Caco-2 (cell line): ENCODE measurements at regions not wholly inside any gene's neighbourhood (a gene's known extent, or its start where the extent isn't known, plus 50 kb on each side); places are given as distances from the start of the nearest gene placed in this dataset.

Experiments used
- BruUV-seq: library from RNA; stranded (reverse); fragments of 400-500 nt; replicated peaks from 2 replicates; lab custom pipeline; 2021; lab: Mats Ljungman, UMichigan
- CTCF ChIA-PET: fragments of 300-600 bp; sonication (Branson Sonifier 250); formaldehyde crosslinking; loops from one replicate; lab custom pipeline; 2022; ENCODE audit warnings: antibody characterized with exemption; lab: Charles Lee
- POLR2A ChIA-PET: fragments of 300-600 bp; sonication (Branson Sonifier 250); formaldehyde crosslinking; loops from one replicate; lab custom pipeline; 2022; ENCODE audit warnings: antibody characterized with exemption; lab: Charles Lee
- DNase-seq, 2 experiments: peaks; one replicate each; pipeline versions ENCODE4 v3.0.0 to v3.0.0-alpha.2; 2020 to 2022
- H3K27me3 ChIP-seq: replicated peaks from 2 replicates; pipeline ENCODE4 v1.6.0; 2011; ENCODE audit warnings: low read length; ENCODE audit not compliant: control insufficient read depth, insufficient read depth
- H3K36me3 ChIP-seq: 2 replicates; pipeline ENCODE4 v1.5.1; 2011; ENCODE audit warnings: low read length; ENCODE audit not compliant: control insufficient read depth, insufficient read depth
- H3K4me1 ChIP-seq: fragments of 250-450 bp; sonication (Bioruptor Pico); 2 replicates; pipeline ENCODE4 v1.5.1; 2020; ENCODE audit warnings: mild to moderate bottlenecking
- H3K4me3 ChIP-seq: 2 replicates; pipeline ENCODE4 v1.5.1; 2011; ENCODE audit warnings: low read depth, mild to moderate bottlenecking, control low read depth, low read length
- H3K9me3 ChIP-seq: fragments of 250-450 bp; sonication (Bioruptor Pico); 2 replicates; pipeline ENCODE4 v1.5.1; 2020; ENCODE audit warnings: mild to moderate bottlenecking, moderate library complexity
- H3K27ac Mint-ChIP-seq: one replicate; pipeline ENCODE4 v1.8.0; 2022; ENCODE audit warnings: mixed read lengths; ENCODE audit not compliant: unreplicated experiment
- H3K27me3 Mint-ChIP-seq: one replicate; pipeline ENCODE4 v1.8.0; 2022; ENCODE audit warnings: mixed read lengths; ENCODE audit not compliant: insufficient read depth, unreplicated experiment
- H3K36me3 Mint-ChIP-seq: one replicate; pipeline ENCODE4 v1.8.0; 2022; ENCODE audit warnings: mild to moderate bottlenecking, mixed read lengths; ENCODE audit not compliant: insufficient read depth, unreplicated experiment
- H3K4me1 Mint-ChIP-seq: one replicate; pipeline ENCODE4 v1.8.0; 2022; ENCODE audit warnings: low read depth, mixed read lengths; ENCODE audit not compliant: unreplicated experiment
- H3K4me3 Mint-ChIP-seq: one replicate; pipeline ENCODE4 v1.8.0; 2022; ENCODE audit warnings: mild to moderate bottlenecking, moderate library complexity, mixed read lengths; ENCODE audit not compliant: unreplicated experiment
- H3K9me3 Mint-ChIP-seq: one replicate; pipeline ENCODE4 v1.8.0; 2022; ENCODE audit warnings: mixed read lengths; ENCODE audit not compliant: unreplicated experiment
- CTCF ChIP-seq, 2 experiments: fragments of 200-600 bp in 1 of 2; IDR thresholded peaks; 1 replicate in 1 of 2; 2 replicates in 1 of 2; pipeline versions ENCODE4 v1.5.1 to v1.8.0; 2011 to 2022; ENCODE audit warnings: antibody characterized with exemption in 1 of 2, control low read depth in 1 of 2, inconsistent platforms in 1 of 2, low read depth in 1 of 2, low read length in 1 of 2, mild to moderate bottlenecking in 1 of 2, moderate library complexity in 1 of 2; ENCODE audit not compliant: insufficient read depth in 1 of 2, severe bottlenecking in 1 of 2, unreplicated experiment in 1 of 2
- intact Hi-C: fragments of 100-400 bp; cut with micrococcal nuclease; formaldehyde crosslinking; loops from one replicate; pipeline ENCODE4 v1.10.0; 2022; ENCODE audit not compliant: unreplicated experiment

- no peaks in the 10 kb centered on the region for H3K36me3 Mint-ChIP-seq
- H3K36me3 ChIP-seq, result no peaks in the 10 kb centered on the region
- H3K4me3 Mint-ChIP-seq, result no peak overlapping the region
- H3K9me3 Mint-ChIP-seq, result no peaks in the 10 kb centered on the region
- H3K4me3 ChIP-seq, result no peak overlapping the region
- H3K27ac Mint-ChIP-seq, result no peak overlapping the region
- H3K4me1 ChIP-seq, result no peaks in the 10 kb centered on the region
- H3K4me1 Mint-ChIP-seq, result no peaks in the 10 kb centered on the region
- peaks cover 2% of the 10 kb centered on the region for H3K27me3 Mint-ChIP-seq
- no peak for TF ChIP-seq CTCF (IDR thresholded peaks at IDR 0.05; ENCODE audit: insufficient read depth in 1 of 2, low read depth in 1 of 2, low read length in 1 of 2, severe bottlenecking in 1 of 2, unreplicated experiment in 1 of 2)
- no peaks in the 10 kb centered on the region for H3K9me3 ChIP-seq
- H3K27me3 ChIP-seq, result no peaks in the 10 kb centered on the region
- intact Hi-C loops, result no loop called here
- no TSS peak for BruUV-seq
- CTCF ChIA-PET, result no interaction called here
- DNase-seq, result no peak
- POLR2A ChIA-PET, result no interaction called here
These were observed 813.3 kb upstream of the WWC1 start for GRCh38 chr5:167478188-167478587.

GRCh38 chr5:167479779-167480178 lies 811.7 kb upstream of the WWC1 start:
- POLR2A ChIA-PET, result no interaction called here
- no TSS peak for BruUV-seq
- CTCF ChIA-PET, result no interaction called here
- Histone ChIP-seq H3K4me1 (no peaks in the 10 kb centered on the region), H3K36me3 (no peaks in the 10 kb centered on the region), H3K4me3 (no peak overlapping the region), H3K27me3 (no peaks in the 10 kb centered on the region), H3K9me3 (no peaks in the 10 kb centered on the region)
- Mint-ChIP-seq H3K36me3 (no peaks in the 10 kb centered on the region), H3K27me3 (peaks cover 2% of the 10 kb centered on the region), H3K4me1 (no peaks in the 10 kb centered on the region), H3K9me3 (no peaks in the 10 kb centered on the region), H3K27ac (no peak overlapping the region), H3K4me3 (no peak overlapping the region)
- intact Hi-C loops, result no loop called here
- no peak for TF ChIP-seq CTCF (IDR thresholded peaks at IDR 0.05; ENCODE audit: insufficient read depth in 1 of 2, low read depth in 1 of 2, low read length in 1 of 2, severe bottlenecking in 1 of 2, unreplicated experiment in 1 of 2)
- DNase-seq, result no peak

- peaks cover 5% of the 10 kb centered on the region for H3K27me3 Mint-ChIP-seq
- no peak for DNase-seq
- no peaks in the 10 kb centered on the region for H3K36me3 Mint-ChIP-seq
- intact Hi-C loops, result no loop called here
- H3K4me3 Mint-ChIP-seq, result no peak overlapping the region
- Histone ChIP-seq H3K27me3 (no peaks in the 10 kb centered on the region), H3K4me3 (no peak overlapping the region), H3K4me1 (no peaks in the 10 kb centered on the region), H3K9me3 (no peaks in the 10 kb centered on the region), H3K36me3 (no peaks in the 10 kb centered on the region)
- ChIA-PET CTCF (no interaction called here), POLR2A (no interaction called here)
- no peaks in the 10 kb centered on the region for H3K4me1 Mint-ChIP-seq
- TF ChIP-seq CTCF (IDR thresholded peaks at IDR 0.05; ENCODE audit: insufficient read depth in 1 of 2, low read depth in 1 of 2, low read length in 1 of 2, severe bottlenecking in 1 of 2, unreplicated experiment in 1 of 2), result no peak
- H3K27ac Mint-ChIP-seq, result no peak overlapping the region
- H3K9me3 Mint-ChIP-seq, result no peaks in the 10 kb centered on the region
- BruUV-seq, result no TSS peak
These were observed 810.1 kb upstream of the WWC1 start for GRCh38 chr5:167481345-167481744.
